NCI-H1105 treated with DMSO at 0.1 percent for 48 hours (cell line): ENCODE measurements at regions not wholly inside any gene's neighbourhood (a gene's known extent, or its start where the extent isn't known, plus 50 kb on each side); places are given as distances from the start of the nearest gene placed in this dataset.
"Not testable (repeated sequence)": the region's sequence is repeated elsewhere in the genome, so short reads cannot be mapped to it uniquely, and the experiment has no call there.

Experiments
- DNase-seq: peaks from one replicate; lab custom pipeline; 2025; lab: John Stamatoyannopoulos, UW

DNA sequence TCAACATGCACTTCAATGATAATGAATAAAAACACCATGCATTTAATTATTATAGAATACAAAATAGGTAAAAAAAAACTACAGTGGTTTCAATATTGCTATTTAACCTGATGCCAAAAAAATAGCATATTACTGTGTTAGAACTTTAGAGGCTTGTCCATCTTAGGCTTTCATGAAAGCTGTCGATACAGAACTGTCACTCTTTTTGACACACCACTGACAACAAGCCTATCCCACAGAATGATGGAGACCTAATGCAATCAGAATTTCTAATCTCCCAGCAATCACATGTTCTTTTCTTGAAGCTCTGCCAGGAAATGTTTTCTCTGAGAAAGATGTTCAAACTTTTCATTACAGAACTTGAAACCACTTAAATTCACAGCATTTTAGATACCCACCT lies 490.3 kb upstream of the EPHA6 start:
- no peak for DNase-seq

DNA sequence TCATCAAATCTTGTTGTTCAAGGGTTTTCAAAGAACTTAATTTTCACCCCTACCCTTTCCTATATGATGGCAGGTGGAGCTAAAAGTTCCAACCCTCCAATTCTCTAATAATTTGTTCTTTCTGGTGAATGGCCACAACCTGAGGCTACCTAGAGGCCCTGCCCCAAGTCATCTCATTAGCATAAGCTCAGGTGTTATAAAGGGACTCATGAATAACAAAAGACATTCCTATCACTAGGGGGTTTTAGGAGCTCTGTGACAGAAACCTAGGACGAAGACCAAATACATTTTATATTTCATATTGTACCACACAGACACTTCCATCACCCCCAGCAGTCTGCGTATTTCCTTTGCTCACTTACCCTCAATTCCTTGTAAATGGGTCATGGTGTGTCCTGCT lies 483.6 kb upstream of the EPHA6 start:
- DNase-seq: no peak

DNA sequence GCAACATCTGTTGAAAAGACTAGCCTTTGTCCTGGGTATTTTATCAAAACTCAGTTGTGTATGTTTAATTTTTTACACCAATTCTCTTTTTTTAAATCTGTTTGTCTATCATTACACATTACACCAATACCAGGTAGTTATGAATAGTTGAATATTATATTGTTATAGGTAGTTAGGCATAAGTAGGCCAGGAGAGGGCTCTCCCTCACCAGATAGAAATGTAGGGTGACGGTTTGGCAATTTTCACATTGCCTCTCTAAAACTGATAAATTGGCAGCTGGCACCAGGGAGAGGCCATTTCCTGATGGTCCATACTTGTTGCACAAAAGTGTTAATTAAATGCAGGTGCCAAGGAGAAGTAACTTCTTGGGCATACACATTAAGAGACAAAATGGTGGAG lies 483.1 kb upstream of the EPHA6 start:
- DNase-seq: peak; percentile 61

DNA sequence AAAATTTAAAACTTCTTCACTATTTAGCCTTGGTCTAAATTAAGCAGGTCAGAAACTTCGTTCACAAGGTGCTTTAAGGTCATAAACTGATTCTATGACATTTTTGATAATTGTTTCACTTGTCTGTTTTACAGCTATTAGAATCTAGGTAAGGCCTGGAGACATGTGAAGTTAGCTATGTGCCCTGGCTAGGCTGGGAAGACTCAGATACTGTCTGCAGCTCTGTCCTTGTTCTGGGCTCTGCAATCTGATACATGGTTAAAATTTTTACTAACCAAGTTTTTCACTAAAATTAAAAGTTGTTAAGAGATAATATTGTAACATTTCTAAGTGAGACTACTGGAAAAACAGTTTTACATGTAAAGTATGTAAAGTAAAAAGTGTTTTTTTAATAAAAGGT lies 479.6 kb upstream of the EPHA6 start:
- DNase-seq: no peak

DNA sequence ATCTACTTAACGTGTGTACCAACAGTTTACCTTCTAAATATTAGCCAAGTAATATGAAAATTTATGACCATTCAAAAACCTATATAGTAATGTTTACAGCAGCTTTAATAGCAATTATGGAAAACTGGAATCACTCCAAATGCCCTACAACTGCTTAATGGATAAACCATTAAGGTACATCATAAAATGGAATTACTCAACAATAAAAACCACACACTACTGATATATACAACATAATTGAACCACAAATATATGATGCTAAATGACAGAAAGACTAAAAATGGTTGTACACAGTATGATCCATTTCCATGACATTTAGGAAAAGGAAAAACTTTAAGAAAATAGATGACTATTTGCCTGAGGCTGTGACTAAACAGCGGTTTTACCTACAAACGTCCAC lies 467.1 kb upstream of the EPHA6 start:
- peak; percentile 93 for DNase-seq

DNA sequence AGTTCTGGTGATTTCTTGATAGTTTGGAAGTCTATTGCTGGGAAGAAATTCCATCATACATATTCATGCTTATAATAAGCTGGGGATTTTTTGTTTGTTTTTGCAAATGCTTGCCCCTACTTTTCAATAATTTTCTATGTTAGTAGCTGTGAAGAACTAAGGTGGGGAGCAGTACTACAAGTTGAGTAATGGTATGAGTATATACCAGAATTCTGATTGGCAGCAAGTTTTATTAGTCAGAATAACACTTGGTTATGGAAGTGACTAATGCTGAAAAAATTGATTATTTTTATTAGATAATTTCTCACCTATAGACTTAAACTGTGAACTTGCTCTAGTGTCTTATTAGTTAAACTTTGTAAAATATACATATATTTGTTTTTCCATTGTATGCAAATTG lies 462.8 kb upstream of the EPHA6 start:
- DNase-seq: not testable (repeated sequence)

DNA sequence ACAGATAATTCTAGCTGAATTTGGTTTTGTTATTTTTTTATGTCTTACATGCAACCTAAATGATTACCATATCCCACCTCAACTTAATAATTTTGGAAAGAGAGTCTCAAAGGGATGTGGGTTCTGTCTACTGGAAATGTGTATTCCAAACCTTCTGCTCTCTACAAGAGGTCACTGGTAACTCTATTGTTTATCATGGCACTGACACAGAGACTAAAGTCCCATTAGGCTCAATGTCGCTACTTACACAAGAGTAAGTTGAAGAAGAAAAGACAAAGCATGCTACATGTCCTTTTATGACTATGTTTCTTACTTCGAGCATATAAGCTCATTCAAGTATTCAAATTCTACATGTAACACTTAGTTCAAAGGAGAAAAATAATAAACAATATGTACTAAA lies 460.3 kb upstream of the EPHA6 start:
- DNase-seq: no peak

DNA sequence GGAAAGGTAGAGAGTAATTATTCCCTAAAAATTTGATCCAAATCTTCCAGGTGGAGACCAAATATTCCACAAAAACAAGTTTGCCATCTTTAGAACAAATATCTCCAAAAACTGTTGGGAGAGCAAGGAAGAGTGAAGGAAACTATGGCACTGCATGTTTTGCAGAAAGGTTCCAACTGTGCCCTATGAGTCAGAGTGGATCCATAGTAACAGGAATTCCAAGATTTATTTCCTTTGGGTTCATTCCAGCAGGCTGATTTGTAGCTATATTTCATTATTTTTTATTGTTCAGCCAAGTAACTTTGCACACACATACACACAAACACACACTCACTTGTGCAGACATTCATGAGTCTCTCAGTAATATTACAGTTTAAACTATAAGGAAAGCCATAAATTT lies 459.7 kb upstream of the EPHA6 start:
- no peak for DNase-seq

DNA sequence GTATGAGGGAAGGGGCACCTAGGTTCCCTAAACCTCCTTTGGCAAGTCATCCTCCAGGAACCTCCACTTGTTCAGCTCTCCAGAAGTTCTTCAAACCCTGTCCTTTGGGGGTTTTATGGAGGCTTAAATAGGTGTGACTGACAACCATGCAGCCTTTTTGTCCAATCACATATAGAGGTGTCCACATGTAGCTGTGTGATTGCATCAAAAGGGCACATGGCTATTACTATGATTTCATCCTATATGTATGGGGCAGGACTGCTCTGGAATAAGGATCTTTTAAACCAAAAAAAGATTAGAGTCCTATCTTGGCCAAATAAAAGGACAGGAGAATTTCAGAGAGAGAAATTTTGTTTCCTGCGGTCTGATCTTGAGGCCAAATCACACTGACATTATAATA lies 453.2 kb upstream of the EPHA6 start:
- no peak for DNase-seq

DNA sequence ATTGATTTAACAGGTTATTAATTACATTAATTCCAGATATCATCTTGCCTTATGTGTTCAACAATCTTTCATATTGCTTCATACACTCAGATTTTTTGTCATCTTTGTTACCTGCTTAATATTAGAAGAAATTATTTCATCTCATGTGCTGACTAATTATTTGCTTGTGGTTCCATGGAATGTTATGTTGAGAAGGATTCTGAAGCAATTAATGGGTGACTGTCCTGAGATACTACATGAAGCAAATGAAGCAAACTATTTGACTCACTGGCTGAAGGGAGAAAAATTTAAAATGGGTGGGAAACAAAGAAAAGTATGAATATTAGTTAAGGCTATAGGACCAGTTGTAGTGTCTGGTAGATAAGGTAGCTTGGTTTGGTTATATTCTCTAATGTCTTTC lies 443.8 kb upstream of the EPHA6 start:
- no peak for DNase-seq

DNA sequence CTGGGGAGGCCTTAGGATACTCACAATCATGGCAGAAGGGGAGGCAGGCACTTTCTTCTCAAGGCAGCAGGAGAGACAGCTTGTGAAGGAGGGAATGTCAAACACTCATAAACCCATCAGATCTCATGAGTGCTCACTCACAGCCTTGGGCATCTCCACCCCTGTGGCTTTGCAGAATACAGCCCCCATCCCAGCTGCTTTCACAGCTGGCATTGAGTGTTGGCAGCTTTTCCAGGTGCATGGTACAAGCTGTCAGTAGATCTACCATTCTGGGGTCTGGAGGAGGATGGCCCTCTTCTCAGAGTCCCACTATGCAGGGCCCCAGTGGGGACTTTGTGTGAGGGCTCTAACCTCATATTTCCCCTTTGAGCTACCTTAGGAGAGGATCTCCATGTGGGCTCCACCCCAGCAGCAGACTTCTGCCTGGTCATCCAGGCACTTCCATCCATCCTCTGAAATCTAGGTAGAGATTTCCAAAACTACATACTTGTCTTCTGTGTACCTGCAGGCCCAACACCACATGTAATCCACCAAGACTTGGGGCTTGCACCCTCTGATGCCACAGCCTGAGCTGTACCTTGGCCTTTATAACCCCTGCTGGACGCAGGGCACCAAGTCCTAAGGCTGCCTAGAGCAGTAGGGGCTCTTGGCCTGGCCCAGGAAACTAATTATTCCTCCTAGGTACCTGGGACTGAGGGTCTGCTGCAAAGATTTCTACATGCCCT lies 404.2 kb upstream of the EPHA6 start:
- no peak for DNase-seq

DNA sequence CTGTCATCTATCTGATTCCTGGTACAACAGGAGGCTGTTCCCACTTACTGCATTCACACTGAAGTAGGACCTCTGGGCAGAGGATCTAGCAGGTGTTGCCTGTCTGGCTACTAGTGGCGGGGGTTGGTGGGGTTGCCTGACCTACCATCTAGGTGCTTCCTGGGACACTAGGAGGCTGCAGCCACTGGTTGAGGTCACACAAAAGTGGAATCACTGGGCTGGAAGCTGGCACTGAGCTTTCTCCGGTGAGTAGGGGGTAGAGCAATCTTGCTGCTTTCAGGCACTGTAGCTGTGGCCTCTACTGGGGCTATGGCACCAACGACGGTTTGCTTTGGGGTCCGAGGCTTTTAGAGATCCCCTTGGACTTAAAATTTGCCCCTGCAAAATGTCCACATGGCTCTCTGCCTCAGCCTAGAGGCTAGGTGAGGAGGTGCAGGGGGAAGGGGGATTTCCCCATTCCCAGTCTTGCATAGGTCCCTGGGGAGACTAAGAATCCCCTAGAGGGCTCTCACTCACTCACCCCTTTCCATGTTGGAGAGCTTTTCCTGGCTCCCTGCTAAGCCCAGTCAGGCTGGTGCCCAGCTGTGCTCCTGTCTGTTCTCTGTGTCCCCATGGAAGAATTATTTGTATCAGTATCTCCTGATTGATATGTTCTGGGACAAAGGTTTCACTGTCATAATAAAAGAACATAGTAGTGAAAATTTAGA lies 397.7 kb upstream of the EPHA6 start:
- no peak for DNase-seq

DNA sequence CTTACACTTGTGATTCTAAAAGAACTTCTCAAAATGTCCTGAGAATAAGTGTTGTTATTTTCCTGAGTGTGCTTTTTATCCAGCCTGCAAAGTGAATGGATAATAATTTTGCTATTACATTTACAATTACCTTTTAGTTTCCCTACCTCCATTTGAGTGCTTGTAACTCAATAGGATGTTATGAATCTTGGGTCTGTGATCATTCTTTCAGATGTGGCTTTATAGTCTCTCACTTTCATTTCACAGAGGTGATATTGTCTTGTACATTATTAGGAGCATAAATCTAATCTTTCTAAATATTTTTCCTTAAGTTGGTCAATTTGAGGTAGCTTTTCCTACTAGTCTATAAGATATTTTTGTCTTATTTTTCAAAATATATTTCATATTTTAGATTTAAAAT lies 386.3 kb upstream of the EPHA6 start:
- DNase-seq: peak; percentile 67

DNA sequence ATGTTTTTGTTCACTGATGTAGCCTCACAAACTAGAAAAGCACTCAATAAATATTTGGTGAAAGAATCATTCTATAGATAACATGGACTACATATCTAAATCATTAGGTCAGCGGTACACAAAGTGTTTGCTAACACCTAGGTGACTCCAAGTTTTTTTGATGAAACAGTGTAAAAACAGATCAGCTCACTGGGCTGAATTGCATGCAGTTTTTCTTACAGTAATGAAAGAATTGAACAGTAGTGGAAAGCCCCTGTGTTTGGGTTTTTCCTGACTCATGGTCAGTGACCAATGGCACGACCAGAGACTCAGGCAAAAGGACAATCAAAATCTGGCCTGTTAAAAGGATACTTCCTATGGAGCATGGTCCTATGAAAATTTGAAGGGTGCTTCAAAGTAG lies 384.3 kb upstream of the EPHA6 start:
- no peak for DNase-seq

DNA sequence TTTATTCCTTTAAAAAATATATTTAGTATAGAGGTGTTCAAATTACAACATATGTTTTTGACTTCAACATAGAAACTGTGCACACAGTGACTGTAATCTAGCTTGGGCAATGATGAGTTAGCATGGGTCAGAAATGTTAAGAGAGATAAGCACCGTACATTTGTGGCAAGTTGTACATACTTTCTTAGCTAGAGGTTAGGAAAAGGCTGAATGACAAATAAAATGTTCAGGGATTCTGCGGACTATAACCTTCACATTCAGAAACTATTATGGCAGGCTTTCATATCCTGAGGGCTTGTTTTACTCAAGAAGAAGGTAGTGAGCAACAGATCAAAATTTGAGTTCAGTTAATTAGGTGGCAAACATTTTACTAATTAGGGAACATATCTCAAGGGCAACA lies 379.7 kb upstream of the EPHA6 start:
- DNase-seq: no peak

DNA sequence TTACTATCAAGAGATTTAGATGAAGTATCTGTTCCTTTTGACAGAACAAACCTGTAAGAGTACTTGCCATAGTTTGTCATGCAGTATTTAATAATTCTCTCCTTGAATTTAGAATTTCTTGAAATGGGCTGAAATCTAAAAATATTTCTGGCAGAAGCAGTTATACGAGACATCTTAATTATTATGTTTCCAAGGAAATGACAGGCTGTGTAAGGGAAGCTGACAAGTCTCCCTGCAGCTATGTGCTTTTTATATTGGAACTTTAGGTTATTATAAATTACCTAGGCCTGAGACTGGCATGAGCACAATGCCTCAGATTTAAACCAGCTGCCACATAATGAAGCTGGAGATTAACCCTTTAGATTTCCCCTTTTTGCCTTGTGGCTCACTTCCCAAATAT lies 365.0 kb upstream of the EPHA6 start:
- no peak for DNase-seq

DNA sequence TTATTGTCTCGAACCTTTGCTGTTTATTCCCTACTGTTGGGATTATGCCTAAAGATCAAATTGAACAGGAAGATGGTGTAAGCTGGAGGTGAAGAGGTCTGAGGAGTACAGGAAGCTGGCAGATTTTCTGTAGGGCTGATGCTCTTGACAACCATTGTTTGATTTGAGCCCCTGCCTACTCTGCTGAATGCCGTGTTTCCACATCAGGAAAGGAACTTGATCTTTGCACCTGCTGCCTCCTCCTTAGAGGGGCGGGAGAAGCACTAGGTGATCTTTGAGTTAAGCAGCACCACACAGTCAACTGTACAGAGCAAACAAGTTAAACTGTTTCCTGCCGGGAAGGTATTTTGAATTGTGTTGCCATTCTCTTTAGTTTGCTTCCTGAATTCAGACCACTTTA lies 364.6 kb upstream of the EPHA6 start:
- DNase-seq: peak; percentile 92

DNA sequence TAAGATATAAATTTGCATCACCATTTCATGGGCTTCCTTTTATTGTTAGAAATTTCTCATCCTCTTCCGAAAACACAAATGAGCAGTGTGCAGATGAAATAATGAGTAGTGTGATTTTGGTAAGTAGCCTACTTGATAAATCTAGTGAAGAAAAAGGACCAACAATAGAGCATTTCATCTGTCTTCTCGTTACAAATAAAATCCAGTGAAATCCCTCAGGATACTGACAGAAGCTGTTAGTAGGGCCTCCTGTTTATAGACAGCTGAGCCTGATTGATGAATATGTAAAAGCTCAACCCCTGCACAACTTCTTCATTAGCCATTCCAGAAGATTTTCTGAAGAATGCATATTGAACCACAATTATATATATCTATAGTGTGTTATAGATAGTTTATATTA lies 363.7 kb upstream of the EPHA6 start:
- no peak for DNase-seq

DNA sequence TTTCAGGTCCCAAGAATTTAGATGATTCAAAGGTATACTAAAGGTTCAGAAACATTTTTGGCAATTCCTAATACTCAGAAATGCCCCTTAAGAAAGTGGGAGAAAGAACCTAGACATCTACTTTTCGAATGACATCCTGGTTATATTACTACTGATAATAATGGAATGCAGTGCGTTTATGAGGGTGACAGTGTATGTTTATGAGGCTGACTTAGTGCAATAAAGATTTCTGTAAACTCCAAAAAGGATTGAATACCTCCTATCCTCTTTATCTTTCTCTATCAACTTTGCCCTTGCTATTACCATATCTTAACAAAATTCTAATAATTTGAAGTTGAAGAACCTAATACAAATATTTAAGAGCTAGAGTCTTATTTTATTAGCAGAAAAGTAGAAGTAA lies 348.9 kb upstream of the EPHA6 start:
- DNase-seq: no peak

DNA sequence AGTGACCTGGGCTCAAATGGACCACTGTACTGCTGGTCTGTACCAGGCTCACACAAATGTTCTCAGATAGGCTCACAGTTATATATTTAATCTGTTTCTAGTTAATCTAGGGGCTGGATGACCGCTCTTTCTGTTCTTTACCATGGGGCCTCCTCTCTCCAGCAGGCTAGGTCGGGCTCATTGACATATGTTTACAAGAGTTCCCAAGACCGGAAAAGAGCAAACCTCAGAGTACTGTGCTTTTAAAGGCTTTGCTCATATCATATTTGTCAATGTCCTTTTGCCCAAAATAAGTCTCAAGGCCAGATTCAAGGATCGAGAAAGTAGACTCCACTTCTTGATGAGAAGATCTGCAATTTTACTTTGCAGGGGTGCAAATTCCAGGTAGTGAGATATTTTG lies 348.0 kb upstream of the EPHA6 start:
- no peak for DNase-seq

DNA sequence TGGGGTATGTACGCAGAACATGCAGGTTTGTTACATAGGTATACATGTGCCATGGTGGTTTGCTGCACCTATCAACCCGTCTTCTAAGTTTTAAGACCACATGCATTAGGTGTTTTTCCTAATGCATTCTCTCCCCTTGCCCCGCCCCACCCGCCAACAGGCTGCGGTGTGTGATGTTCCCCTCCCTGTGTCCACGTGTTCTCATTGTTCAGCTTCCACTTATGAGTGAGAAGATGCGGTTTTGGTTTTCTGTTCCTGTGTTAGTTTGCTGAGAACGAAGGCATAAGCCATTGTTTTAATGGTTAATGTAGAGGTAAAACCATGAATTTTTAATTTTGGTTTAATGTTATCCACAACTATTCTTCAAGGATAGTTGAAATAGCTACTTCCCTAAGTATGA lies 346.8 kb upstream of the EPHA6 start:
- DNase-seq: no peak

DNA sequence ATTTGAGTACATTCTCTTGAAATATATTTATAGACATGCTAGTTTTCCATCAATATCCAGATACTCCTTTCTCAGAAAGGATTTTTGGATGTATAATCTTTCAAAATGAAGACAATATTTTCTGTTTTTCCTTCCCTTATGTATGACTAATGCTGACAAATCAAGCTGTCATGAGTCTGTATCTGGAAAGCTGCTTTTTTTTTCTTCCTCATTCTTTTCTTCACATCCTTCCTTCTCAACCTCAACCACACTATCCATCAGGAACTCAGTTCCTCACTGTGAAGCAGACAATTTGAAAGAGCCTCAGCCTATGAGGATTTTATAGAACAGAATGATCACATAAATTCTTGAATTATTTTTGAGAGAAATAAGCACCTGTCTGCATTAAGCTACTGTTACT lies 335.9 kb upstream of the EPHA6 start:
- DNase-seq: no peak

DNA sequence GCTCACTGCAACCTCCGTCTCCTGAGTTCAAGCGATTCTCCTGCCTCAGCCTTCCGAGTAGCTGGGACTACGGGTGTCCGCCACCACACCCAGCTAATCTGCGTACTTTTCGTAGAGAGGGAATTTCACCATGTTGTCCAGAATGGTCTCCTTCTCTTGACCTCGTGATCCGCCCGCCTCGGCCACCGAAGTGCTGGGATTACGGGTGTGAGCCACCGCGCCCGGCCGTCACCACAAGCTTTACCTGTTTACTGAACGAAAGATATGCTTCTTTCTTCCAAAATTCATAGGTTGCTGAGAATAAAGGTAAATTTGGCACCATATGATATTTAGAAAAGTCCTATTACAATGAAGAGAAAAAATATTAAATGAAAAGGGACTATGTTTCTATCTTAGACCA lies 333.5 kb upstream of the EPHA6 start:
- no peak for DNase-seq

DNA sequence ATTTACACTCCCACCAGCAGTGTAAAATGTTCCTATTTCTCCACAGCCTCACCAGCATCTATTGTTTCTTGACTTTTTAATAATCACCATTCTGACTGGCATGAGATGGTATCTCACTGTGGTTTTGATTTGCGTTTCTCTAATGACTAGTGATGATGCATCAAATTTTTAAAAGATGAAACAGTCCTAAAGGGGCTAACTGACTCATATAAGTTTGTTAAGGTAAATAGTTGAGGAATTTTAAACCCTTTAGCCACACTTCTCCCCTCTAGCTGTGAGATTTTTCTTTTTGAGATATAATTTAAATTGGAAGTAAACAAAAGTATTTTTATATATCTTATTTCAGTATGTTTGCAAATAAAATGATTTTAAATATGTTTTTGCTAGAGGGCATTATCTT lies 331.2 kb upstream of the EPHA6 start:
- not testable (repeated sequence) for DNase-seq
